HG02943 (cell line): ENCODE measurements at regions not wholly inside any gene's neighbourhood (a gene's known extent, or its start where the extent isn't known, plus 50 kb on each side); places are given as distances from the start of the nearest gene placed in this dataset.
"Not testable (repeated sequence)": the region's sequence is repeated elsewhere in the genome, so short reads cannot be mapped to it uniquely, and the experiment has no call there.

Experiments
- ATAC-seq: cut with Tn5 transposase; IDR thresholded peaks from one replicate; pipeline ENCODE4 v1.9.1; 2021; ENCODE audit warnings: mild to moderate bottlenecking, low read depth, moderate library complexity; ENCODE audit not compliant: unreplicated experiment

DNA sequence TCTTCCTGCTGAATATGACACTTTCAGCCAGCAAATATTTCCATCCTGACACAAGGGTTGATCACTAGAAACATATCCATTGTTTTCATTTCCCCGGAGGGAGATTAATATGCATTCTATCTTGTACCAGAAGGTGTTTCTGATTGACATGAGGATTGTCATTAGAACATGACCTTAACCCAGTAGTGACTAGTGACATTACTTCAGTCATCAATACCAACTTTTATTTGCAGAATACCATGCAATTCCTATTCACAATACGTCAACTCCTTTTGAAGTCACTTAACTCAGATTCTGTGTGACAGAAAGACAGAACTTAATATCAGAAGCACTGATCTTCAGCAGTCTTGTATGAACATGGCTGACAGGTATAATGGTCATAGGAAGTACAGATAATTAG lies 1108.9 kb upstream of the CRIM1 start:
- no peak for ATAC-seq

DNA sequence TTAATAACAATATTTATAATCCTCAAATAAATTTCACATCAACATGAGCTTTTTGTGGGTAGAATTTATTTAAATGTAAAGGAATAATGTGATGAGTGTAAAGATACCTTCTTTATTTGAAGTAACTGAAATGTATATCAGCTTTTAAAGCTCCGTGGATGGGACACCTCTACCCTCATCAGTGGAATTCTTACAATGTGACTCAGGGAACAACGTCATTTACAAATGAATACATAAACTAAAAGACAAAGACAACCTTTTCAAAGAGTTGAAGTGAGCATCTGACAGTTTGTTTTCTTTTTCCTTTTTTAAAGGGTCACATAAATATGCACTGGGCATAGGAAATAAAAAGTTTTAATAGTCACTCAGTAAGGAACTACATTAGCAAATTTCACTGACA lies 1127.0 kb upstream of the CRIM1 start:
- ATAC-seq: no peak

DNA sequence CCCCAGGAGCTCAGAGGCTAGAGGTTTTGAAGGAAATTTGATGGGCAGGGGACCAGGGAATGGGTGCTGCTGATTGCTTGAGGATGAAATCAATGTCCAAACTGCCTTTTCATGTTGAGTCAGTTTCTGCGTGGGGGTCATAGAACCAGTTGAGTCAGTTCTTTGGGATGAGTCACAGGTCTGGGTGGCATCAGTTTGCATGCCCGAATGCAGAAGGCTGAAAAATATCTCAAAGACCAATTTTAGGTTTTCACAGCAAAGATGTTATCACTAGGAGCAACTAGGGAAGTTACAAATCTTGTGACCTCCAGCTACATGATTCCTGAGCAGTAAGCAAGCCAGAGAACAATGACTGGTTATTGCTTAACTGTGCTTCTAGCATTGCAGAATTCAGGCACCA lies 1135.1 kb upstream of the CRIM1 start:
- no peak for ATAC-seq

DNA sequence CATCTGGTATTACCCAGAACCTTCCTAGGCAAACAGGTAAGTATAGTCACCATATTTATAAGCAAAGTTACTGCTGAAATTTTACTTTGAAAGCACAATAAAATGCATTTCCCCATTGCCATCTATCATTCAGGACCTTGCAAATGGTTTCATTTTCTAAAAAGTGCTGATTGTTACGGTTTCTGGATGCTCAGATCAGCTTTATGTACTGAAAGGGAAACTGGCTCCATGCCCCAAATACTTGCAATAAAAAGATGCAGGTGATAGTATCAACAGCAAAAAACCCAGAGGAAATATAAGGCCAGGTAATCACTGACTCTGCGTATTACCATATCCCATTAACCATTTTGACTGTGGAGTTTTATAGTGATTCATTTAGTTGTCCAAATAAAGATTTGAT lies 1150.7 kb upstream of the CRIM1 start:
- ATAC-seq: no peak

DNA sequence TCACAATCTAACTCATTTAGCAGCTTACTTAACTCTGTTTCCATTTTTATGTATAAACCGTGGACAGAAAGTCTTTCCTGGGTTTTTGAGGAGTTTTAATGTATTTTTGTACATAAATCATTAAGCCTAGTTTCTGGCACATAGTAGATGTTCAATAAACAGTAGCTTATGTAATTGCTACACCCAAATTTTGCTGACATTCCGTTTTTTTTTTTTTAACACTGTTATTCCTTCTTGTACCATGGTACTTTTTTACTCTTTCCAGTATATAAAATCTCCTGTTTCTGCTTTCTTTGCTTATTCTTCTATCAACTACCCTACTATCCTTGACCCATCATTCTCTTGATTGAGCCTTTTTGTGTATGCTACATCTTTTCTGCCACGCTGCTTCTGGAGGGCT lies 1151.3 kb upstream of the CRIM1 start:
- ATAC-seq: no peak

DNA sequence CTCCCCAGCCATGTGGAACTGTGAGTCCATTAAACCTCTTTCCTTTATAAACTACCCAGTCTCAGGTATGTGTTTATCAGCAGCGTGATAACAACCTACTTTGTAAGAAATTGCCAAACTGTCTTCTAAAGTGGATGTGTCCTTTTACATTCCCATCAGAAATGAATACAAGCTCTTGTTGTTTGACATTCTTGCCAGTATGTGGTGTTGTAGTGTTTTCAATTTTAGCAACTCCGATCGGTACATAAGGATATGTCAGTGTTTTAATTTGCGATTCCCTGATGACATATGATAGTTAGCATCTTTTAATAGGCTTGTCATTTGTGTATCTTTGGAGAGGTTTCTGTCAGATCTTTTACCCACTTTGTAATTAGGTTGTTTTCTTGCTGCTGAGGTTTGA lies 1156.3 kb upstream of the CRIM1 start:
- no peak for ATAC-seq

DNA sequence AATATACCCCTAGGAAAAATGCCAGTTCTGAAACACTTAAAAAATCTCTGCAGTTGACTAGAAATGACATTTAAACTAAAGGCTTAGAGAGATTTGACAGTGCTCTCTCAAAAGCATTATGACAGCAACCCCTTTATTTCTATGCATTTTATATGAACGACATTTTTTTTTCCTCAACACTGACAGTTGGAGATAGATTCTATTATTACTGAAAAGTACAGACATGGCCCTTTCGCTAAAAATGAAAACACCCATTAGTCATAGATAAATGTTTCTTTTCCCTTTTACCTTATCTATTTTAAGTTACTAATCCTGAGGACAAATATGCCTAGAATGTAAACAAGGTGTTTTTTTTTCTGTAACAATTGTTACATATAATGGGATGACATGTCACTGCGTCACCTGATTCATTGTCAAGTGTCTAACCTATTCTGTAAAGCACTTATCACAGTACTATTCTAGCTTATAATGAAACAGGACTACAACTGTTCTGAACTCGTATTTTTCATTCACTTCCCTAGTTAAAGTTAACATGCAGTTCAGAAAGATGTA lies 1169.6 kb upstream of the CRIM1 start:
- no peak for ATAC-seq

DNA sequence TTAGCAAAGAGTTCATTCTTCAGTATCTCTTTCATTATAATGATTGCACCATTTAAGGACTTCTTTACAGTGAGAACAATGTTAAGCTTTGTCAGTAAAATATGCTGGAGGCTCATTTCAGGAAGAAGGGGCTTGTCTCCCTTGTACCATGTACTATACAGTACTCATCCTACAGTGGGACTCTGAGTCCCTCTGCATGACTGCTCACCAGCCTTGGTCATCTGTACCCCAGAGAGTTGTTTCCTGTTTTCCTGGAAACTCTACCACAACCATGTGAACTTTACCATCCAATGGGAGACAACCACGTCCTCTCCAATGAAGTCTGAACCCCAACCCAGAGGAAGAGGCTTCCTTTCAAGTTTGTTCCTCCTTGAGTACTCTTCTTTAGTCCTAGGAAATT lies 1171.1 kb upstream of the CRIM1 start:
- no peak for ATAC-seq

DNA sequence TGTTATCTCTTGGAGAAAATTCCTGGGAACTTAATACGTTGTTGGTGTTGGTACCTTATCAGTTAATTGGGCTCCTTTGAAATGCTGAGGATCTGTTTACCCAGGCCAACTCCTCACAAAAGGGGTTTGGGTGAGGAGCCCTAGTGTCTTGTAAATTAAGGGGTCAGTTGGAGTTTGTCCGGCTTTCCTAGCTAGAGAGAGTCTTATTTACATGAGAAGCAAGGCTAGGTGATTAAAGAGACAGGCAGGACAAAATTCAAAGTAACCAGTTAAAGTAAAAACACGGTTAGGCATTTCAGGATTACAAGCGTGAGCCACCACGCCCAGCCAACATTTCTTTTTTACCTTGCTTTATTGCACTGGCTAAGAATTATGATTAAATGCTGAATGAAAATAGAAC lies 1178.9 kb upstream of the CRIM1 start:
- ATAC-seq: not testable (repeated sequence)

DNA sequence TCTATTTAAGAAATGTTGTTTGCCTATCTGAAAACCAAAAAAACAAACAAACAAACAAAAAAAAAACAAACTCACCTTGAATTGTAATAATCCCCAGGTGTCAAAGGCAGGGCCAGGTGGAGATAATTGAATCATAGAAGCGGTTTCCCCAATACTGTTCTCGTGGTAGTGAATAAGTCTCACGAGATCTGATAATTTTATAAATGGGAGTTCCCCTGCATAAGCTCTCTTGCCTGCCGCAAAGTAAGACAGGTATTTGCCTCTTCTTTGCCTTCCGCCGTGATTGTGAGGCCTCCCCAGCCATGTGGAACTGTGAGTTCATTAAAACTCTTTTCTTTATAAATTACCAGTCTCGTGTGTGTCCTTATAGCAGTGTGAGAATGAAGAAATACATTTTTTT lies 1180.7 kb upstream of the CRIM1 start:
- ATAC-seq: no peak

DNA sequence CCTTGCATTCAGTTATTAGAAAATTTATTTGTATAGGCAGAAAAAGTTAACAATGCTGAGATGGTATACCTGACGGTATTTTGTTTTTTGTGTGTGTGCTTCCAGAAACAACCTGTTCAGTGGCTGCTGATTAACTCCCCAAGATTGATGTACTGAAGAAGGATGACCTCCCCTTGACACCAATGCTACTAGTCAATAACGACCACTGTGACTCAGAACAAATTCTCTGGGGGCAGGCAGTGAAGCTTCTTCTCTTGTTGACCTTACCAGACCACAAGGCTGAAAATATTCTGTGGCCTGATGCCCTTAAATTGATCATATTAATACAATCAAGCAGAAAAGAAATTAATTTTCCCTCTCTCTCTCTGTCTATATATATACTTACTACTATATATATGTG lies 1182.9 kb upstream of the CRIM1 start:
- ATAC-seq: no peak

DNA sequence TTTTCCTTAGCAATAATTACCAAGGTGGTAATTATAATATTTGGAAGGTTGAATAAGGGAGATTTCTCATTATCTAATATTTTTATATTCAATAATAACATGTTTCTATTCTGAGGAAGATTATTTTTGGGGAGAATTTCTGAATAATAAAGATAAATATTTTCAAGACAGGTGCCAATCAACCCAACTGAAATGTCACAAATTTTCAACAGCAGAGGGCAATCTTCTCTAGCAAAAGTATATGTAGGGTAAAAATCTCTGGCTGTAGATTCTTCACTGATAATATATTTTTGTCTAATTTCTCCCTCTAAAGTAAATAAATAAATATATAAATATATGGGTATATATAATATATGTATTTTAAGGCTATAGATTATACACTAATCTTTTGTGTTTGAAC lies 1187.2 kb upstream of the CRIM1 start:
- ATAC-seq: no peak

DNA sequence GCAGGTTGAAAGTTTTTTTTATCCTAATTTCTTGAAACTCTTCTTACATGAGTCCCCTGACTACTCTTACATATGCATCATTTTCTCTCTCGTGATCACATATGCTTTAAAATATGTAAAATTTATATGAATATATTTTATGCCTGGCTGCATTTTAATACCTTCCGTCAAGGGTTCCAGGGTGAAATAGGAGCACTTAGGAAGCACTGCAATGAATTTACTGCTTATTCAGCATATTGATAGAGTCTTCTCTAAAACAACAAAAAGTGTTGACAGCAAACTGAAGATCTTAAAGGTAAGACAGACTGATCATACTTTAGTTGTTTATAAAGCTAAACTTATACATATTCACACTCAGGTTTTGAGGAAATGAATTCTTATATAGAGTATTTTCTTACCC lies 1191.6 kb upstream of the CRIM1 start:
- ATAC-seq: no peak

DNA sequence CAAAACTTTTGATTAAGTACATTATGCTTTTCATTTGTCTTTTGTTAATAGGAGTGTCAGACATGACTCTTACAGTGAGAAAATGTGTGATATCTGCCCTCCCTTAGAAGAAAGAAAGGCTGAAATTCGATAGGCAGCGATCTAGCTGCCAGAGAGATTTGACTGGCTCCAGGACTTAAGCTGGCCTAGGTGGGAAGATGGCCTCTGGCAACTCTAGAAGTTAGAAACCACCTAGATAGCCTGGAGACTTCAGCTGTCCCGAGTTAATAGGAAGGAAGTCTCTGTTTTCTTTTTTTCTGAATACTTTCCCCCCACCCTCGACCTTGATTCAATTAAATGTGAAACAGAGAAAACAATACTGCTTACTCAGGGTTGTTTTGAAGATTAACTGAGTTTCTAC lies 1194.7 kb upstream of the CRIM1 start:
- no peak for ATAC-seq

DNA sequence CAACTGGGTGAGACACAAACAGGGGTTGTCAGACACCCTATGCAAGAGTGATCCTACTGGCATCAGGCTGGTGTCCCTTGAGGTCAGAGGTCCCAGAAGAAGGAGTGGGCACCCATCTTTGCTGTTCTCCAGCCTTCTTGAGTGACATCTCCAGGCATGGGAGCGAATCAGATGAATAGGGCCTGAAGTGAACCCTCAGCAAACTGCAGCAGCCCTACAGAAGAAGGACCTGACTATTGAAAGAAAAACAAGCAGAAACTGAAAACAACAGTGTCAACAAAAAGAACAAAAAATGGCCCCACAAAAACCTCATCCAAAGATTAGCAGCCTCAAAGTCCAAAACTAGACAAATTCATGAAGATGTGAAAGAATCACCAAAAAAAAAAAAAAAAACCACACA lies 1229.7 kb upstream of the CRIM1 start:
- no peak for ATAC-seq

DNA sequence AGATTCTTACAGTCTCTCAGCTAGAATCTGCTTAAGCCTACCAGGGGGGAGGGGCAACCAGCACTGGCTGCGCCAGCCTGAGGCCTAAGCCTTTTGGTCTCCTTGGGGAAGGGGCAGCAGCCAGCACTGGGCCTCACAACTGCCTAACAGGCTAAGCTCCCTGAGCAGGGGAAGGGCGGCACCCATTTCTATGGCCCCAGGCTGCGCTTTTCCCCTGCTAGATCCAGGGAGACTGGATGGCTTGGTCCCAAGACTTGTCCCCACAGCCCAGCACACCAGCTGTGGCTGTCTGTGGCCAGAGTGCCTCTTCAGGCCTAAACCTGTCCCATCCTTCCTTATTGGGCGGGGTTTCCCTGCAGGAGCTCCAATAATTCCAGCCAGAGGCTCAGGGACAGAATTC lies 1230.3 kb upstream of the CRIM1 start:
- no peak for ATAC-seq

DNA sequence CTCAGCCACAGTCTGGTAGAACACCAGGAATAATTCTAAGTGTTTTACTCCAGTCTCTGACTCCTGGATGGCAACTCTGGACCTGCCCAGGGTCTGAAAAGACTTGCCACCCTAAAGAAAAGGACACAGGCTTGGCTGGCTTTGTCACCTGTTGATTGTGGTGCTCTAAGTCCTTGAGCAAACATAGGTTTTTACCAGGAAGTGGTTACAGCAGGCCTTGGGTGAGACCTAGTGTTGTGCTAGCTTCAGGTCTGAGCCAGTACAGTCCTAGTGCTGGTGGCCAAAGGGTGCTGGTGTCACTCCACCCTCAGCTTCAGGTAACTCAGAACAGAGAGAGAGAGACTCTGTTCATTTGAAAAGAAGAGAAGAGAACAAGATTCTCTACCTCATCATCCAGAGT lies 1239.4 kb upstream of the CRIM1 start:
- no peak for ATAC-seq

DNA sequence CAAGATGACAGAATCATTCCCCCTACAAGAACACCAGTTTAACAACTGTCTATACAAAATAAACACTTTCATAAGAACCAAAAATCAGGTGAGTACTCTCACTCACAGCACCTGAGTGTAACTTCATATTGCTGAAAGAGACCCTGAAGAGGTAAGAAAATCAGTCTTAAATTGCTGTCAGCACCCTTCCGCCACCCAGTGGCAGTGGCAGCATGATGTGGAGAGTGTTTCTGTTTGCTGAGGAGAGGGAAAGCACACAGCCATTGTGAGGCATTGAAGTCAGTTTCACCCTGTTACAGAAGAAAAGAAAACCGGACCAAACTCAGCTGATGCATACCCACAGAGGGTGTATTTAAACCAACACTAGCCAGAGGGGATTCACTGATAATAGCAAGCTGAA lies 1240.8 kb upstream of the CRIM1 start:
- ATAC-seq: no peak

DNA sequence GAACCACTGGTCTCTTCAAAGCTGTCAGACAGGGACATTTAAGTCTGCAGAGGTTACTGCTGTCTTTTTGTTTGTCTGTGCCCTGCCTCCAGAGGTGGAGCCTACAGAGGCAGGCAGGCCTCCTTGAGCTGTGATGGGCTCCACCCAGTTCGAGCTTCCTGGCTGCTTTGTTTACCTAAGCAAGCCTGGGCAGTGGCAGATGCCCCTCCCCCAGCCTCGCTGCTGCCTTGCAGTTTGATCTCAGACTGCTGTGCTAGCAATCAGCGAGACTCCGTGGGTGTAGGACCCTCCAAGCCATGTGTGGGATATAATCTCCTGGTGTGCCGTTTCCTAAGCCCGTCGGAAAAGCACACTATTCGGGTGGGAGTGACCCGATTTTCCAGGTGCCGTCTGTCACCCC lies 1243.2 kb upstream of the CRIM1 start:
- not testable (repeated sequence) for ATAC-seq

DNA sequence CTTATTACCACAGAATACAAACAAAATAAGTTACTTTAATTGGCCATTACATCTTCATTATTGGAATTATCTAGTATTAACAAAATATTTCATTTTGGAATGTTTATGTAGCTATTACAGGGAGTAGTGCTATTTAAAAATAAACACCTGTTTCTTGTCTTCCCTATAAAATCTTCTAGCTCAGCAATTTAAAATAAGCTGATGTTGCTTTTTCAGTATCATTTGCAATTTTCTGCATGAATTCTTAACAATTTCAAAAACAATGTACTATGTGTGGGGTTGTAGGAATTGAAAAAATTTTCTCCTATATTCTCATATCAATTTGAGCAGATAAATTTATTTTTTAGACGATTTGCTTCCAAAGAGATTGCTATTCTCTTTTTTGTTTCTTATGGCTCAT lies 1251.3 kb upstream of the CRIM1 start:
- no peak for ATAC-seq

DNA sequence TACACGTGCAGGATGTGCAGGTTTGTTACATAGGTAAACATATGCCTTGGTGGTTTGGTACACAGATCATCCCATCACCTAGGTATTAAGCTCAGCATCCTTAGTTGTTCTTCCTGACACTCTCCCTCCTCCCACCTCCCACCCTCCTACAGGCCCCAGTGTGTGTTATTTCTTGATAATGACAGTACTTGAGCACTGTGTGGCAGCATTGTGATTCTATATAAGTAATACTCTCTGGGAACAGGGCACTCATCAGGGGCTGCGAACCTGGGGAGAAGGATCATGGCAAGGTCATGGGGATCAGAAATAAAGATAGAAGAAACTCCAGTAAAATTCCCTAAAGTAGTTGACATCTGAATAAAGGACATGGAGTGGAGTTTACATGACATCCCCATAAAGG lies 1256.2 kb upstream of the CRIM1 start:
- no peak for ATAC-seq

DNA sequence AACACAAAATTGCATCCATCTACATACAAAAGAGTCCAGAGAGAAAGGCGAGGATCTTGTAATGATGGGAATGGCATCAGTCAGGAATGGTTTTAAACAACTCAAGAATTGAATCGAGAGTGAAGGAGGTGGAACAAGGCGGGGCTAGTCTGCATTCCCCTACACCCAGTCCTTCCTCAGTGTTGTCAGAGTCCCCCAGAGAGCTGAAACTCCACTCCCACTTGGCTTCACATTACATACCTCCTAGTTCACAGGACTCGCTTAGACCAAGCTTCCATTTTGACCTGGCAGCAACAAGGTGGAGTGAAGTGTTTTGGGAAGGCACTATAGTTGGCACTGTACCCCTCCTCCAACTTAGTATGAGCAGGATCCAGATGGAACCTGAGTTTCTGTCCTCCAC lies 1273.5 kb upstream of the CRIM1 start:
- ATAC-seq: no peak

DNA sequence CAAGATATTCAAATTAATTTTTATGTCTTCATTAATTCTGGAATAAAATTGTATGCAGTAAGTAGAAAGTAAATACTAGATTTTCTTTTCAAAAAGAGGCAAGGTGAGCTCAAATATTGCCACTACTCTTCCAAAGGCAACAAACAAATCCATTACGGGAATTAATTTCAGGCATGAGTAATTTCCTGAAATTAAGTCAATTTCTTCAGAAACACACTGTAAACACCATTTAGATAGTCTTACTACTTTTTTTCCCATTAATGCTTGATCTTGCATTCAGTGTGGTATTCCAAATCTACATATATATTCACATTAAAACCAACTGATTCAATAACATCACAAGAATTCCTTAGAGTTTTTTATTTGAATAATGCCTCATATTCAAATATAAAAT lies 1274.0 kb upstream of the CRIM1 start:
- ATAC-seq: no peak
